ENCODE measurements at regions not wholly inside any gene's neighbourhood (a gene's known extent, or its start where the extent isn't known, plus 50 kb on each side); places are given as distances from the start of the nearest gene placed in this dataset.

- Histone ChIP-seq H3K4me3 (no peak overlapping the region), H3K36me3 (no peaks in the 10 kb centered on the region), H3K27me3 (no peaks in the 10 kb centered on the region), H3K27ac (peak overlapping the region; percentile 48), H3K4me1 (peaks cover 9% of the 10 kb centered on the region), H3K9me3 (no peaks in the 10 kb centered on the region)
- no peak for DNase-seq
- intact Hi-C loops (cut with DNase I) = no loop called here
- no peak for TF ChIP-seq CTCF (IDR thresholded peaks at IDR 0.05)
- ATAC-seq = peak; percentile 77
These were observed 321.9 kb upstream of the RASGRP1 start for GRCh38 chr15:38886315-38887163.

DNA sequence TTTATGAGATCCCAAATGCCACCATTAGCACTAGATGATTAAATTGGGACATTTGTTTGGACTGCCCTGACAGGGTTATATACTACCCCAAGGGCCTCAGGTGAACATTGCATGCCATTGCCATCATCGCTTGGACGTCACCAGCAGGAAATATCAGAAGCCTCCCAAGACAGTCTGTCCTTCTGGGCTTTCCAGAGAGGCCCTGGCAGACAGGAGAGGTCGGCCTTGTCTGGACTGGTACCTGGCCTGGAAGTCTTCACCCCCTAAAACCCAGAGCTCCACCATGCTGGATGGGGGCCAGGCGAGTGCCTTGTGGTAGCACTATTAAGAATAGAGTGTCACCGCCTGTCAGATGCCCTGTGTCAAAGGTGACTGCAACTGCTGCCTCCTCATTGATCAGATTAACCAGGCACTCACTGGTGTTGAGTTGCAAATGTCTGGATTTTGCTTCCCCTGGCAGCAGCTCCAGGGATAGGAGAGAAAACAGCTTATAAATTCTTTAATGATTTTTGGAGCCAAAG, 324.1 kb upstream of the RASGRP1 start:
- no peaks in the 10 kb centered on the region for H3K27me3 ChIP-seq
- ATAC-seq = no peak
- peaks cover 10% of the 10 kb centered on the region for H3K4me1 ChIP-seq
- TF ChIP-seq CTCF (IDR thresholded peaks at IDR 0.05) = no peak
- H3K9me3 ChIP-seq = no peaks in the 10 kb centered on the region
- intact Hi-C loops (cut with DNase I) = no loop called here
- H3K4me3 ChIP-seq = no peak overlapping the region
- no peaks in the 10 kb centered on the region for H3K36me3 ChIP-seq
- no peak for DNase-seq
- no peak overlapping the region for H3K27ac ChIP-seq

DNA sequence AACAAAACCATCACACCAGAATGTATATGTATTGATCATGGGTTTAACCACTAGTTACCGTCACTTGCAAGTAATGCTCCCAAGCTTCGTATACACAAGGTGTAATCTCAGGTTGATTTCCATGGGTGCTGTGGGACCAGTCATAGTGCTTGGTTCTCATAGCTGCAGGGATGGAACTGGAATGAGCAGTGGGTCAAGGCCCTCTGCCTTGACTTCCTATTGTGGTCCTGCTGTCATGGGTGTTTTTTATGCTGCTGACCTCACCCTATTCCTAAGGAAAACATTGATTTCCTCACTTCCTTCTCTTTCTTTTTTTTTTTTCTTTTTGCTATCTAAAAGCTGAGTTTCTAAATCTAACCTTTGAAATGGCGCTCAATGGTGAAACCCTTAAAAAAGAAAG, 325.6 kb upstream of the RASGRP1 start:
- no peak overlapping the region for H3K4me3 ChIP-seq
- intact Hi-C loops (cut with DNase I) = no loop called here
- ATAC-seq (no peak), DNase-seq (no peak)
- no peaks in the 10 kb centered on the region for H3K27me3 ChIP-seq
- no peaks in the 10 kb centered on the region for H3K36me3 ChIP-seq
- no peak overlapping the region for H3K27ac ChIP-seq
- peaks cover 21% of the 10 kb centered on the region for H3K4me1 ChIP-seq
- TF ChIP-seq CTCF (IDR thresholded peaks at IDR 0.05) = no peak
- no peaks in the 10 kb centered on the region for H3K9me3 ChIP-seq

- H3K4me3 ChIP-seq = no peak overlapping the region
- intact Hi-C loops (cut with DNase I) = no loop called here
- no peak for TF ChIP-seq CTCF (IDR thresholded peaks at IDR 0.05)
- no peaks in the 10 kb centered on the region for H3K27me3 ChIP-seq
- H3K27ac ChIP-seq = no peak overlapping the region
- H3K36me3 ChIP-seq = no peaks in the 10 kb centered on the region
- DNase-seq (no peak), ATAC-seq (no peak)
- peaks cover 12% of the 10 kb centered on the region for H3K4me1 ChIP-seq
- no peaks in the 10 kb centered on the region for H3K9me3 ChIP-seq
These were observed 329.3 kb upstream of the RASGRP1 start for GRCh38 chr15:38893925-38894242.

DNA sequence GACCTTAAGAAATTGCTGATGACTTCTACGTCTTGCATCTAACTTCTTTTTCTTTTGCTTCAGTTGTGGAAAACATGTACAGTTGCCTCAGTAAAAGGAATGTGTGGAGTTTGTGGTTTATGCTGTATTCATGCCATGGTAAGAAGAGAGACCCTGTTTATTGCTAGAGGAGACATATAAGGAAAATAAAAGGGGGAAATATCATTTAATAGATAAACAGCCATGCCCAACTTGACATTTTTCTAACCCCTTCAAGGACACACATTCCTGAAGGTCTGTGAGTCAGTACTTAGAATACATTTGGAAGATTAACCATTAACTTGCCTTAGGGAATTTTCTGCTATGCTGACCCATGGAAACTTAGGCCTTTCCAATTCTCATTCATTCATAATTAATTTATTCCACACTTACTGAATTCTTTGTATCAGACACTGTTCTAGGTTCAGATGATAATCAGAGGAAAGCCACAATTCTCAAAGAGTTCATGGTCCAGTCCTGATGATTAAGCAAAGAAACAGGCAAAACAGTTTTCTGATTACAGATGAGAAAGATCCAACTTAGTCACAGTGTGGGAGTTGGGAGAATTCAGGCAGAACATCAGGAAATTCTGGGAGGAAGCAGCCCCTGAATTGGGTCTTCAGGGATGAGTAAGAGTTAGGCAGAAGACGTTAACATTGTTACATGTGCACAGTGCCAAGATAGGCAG, 329.8 kb upstream of the RASGRP1 start:
- Histone ChIP-seq H3K27ac (no peak overlapping the region), H3K4me3 (no peak overlapping the region), H3K9me3 (no peaks in the 10 kb centered on the region), H3K36me3 (no peaks in the 10 kb centered on the region), H3K27me3 (no peaks in the 10 kb centered on the region), H3K4me1 (peaks cover 12% of the 10 kb centered on the region)
- TF ChIP-seq CTCF (IDR thresholded peaks at IDR 0.05) = no peak
- intact Hi-C loops (cut with DNase I) = no loop called here
- peak; percentile 36 for ATAC-seq
- DNase-seq = no peak
